ENCODE measurements at regions not wholly inside any gene's neighbourhood (a gene's known extent, or its start where the extent isn't known, plus 50 kb on each side); places are given as distances from the start of the nearest gene placed in this dataset.

DNA sequence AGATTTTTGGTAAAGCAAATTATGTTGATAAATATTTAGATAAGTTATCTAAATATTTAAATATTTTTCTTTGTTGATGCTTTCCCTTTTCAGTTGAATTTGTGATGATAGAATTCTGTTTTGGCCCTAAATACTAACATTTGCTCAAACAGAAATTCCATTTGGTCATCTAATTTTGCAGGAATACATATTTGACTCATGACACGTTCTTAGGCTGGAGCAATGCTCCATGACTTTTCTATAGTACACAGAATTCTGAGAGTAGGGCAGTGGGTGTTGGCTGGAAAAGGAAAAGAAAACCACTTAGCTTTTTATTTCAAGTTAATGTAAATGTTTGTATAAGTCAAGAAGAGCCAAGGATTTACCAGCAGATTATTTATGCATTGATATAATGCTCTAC is 58.6 kb upstream of the GK2 start:
- Histone ChIP-seq H3K4me1 (ENCODE audit: control insufficient read depth in 1 of 2, insufficient read depth in 2 of 2, low read length in 2 of 2) (no peaks in the 10 kb centered on the region), H3K9me3 (ENCODE audit: control insufficient read depth in 1 of 2, low read length in 2 of 2) (no peaks in the 10 kb centered on the region), H3K27ac (ENCODE audit: low read length) (peak overlapping the region; percentile 28), H3K4me3 (ENCODE audit: low read depth in 1 of 2, low read length in 2 of 2) (no peak overlapping the region), H3K36me3 (ENCODE audit: control insufficient read depth in 1 of 2, insufficient read depth in 2 of 2, low read length in 2 of 2) (no peaks in the 10 kb centered on the region), H3K27me3 (ENCODE audit: low read depth, low read length) (no peaks in the 10 kb centered on the region)
